ENCODE measurements at regions not wholly inside any gene's neighbourhood (a gene's known extent, or its start where the extent isn't known, plus 50 kb on each side); places are given as distances from the start of the nearest gene placed in this dataset.

DNA sequence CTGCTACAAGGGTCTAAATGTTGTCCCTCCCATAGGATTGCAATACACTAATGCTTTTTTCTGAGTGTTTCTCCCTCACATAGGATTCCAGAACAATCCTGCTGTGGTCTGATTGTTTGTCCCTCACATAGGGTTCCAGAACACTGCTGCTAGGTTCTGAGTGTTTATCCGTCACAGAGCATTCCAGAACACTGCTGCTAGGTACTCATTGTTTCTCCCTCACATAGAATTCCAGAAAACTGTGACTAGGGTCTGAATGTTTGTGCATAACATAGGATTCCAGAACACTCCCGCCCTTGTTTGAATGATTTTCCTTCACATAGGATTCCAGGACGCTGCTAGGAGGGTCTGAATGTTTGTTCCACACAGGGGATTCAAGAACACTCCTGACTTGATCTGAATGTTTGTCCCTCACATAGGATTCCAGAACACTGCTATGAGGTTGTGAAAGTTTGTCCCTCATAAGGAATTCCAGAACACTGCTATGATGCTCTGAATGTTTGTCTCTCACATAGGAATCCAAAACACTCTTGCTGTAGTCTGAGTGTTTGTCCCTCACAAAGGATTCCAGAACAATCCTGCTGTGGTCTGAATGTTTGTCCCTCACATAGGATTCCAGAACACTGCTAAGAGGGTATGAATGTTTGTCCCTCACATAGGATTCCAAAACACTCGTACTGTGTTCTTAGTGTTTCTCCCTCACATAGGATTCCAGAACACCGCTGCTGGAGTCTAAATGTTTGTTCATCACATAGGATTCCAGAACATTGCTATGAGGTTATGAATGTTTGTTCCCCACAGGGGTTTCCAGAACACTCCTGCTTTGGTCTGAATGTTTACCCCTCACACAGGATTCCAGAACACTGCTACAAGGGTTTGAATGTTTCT is 213.5 kb downstream of the FOXD4L6 start:
- no peak for TF ChIP-seq EGR1 (IDR thresholded peaks at IDR 0.05; ENCODE audit: low read depth in 2 of 2)
- TF ChIP-seq, protein P1, sequence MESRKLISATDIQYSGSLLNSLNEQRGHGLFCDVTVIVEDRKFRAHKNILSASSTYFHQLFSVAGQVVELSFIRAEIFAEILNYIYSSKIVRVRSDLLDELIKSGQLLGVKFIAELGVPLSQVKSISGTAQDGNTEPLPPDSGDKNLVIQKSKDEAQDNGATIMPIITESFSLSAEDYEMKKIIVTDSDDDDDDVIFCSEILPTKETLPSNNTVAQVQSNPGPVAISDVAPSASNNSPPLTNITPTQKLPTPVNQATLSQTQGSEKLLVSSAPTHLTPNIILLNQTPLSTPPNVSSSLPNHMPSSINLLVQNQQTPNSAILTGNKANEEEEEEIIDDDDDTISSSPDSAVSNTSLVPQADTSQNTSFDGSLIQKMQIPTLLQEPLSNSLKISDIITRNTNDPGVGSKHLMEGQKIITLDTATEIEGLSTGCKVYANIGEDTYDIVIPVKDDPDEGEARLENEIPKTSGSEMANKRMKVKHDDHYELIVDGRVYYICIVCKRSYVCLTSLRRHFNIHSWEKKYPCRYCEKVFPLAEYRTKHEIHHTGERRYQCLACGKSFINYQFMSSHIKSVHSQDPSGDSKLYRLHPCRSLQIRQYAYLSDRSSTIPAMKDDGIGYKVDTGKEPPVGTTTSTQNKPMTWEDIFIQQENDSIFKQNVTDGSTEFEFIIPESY (IDR thresholded peaks at IDR 0.05), result no peak
- TF ChIP-seq, protein P2, sequence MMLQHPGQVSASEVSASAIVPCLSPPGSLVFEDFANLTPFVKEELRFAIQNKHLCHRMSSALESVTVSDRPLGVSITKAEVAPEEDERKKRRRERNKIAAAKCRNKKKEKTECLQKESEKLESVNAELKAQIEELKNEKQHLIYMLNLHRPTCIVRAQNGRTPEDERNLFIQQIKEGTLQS (IDR thresholded peaks at IDR 0.05), result no peak
- TF ChIP-seq, protein P3, sequence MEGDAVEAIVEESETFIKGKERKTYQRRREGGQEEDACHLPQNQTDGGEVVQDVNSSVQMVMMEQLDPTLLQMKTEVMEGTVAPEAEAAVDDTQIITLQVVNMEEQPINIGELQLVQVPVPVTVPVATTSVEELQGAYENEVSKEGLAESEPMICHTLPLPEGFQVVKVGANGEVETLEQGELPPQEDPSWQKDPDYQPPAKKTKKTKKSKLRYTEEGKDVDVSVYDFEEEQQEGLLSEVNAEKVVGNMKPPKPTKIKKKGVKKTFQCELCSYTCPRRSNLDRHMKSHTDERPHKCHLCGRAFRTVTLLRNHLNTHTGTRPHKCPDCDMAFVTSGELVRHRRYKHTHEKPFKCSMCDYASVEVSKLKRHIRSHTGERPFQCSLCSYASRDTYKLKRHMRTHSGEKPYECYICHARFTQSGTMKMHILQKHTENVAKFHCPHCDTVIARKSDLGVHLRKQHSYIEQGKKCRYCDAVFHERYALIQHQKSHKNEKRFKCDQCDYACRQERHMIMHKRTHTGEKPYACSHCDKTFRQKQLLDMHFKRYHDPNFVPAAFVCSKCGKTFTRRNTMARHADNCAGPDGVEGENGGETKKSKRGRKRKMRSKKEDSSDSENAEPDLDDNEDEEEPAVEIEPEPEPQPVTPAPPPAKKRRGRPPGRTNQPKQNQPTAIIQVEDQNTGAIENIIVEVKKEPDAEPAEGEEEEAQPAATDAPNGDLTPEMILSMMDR (IDR thresholded peaks at IDR 0.05; ENCODE audit: low read depth, low read length, missing input control), result no peak
- no peak for TF ChIP-seq RAD21 (IDR thresholded peaks at IDR 0.05)
- no peak for TF ChIP-seq TAF1 (conservative IDR thresholded peaks at IDR 0.05)
- TF ChIP-seq, protein P4, sequence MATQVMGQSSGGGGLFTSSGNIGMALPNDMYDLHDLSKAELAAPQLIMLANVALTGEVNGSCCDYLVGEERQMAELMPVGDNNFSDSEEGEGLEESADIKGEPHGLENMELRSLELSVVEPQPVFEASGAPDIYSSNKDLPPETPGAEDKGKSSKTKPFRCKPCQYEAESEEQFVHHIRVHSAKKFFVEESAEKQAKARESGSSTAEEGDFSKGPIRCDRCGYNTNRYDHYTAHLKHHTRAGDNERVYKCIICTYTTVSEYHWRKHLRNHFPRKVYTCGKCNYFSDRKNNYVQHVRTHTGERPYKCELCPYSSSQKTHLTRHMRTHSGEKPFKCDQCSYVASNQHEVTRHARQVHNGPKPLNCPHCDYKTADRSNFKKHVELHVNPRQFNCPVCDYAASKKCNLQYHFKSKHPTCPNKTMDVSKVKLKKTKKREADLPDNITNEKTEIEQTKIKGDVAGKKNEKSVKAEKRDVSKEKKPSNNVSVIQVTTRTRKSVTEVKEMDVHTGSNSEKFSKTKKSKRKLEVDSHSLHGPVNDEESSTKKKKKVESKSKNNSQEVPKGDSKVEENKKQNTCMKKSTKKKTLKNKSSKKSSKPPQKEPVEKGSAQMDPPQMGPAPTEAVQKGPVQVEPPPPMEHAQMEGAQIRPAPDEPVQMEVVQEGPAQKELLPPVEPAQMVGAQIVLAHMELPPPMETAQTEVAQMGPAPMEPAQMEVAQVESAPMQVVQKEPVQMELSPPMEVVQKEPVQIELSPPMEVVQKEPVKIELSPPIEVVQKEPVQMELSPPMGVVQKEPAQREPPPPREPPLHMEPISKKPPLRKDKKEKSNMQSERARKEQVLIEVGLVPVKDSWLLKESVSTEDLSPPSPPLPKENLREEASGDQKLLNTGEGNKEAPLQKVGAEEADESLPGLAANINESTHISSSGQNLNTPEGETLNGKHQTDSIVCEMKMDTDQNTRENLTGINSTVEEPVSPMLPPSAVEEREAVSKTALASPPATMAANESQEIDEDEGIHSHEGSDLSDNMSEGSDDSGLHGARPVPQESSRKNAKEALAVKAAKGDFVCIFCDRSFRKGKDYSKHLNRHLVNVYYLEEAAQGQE (IDR thresholded peaks at IDR 0.05), result no peak
- TF ChIP-seq YY1 (IDR thresholded peaks at IDR 0.05), result no peak
- no peak for TF ChIP-seq HNF4A (conservative IDR thresholded peaks at IDR 0.05)
- TF ChIP-seq GABPA (IDR thresholded peaks at IDR 0.05 in 1 of 2, conservative IDR thresholded peaks at IDR 0.05 in 1 of 2), result no peak
- no peak for TF ChIP-seq NR2F2 (IDR thresholded peaks at IDR 0.05)
